ENCODE measurements at regions not wholly inside any gene's neighbourhood (a gene's known extent, or its start where the extent isn't known, plus 50 kb on each side); places are given as distances from the start of the nearest gene placed in this dataset.

GRCh38 chr10:123259081-123259480 is 104.9 kb downstream of the BUB3 start:
- Histone ChIP-seq H3K36me3 (no peaks in the 10 kb centered on the region), H3K4me1 (no peaks in the 10 kb centered on the region), H3K27ac (no peak overlapping the region), H3K9me3 (no peaks in the 10 kb centered on the region), H3K27me3 (no peaks in the 10 kb centered on the region), H3K4me3 (no peak overlapping the region)
- no peak for ATAC-seq
- no peak for TF ChIP-seq CTCF (IDR thresholded peaks at IDR 0.05)
- intact Hi-C loops (cut with DNase I), result no loop called here
- no peak for DNase-seq

- DNase-seq (no peak), ATAC-seq (no peak)
- no peaks in the 10 kb centered on the region for H3K9me3 ChIP-seq
- no peak for TF ChIP-seq CTCF (IDR thresholded peaks at IDR 0.05)
- H3K36me3 ChIP-seq, result no peaks in the 10 kb centered on the region
- no peak overlapping the region for H3K4me3 ChIP-seq
- no peak overlapping the region for H3K27ac ChIP-seq
- H3K4me1 ChIP-seq, result no peaks in the 10 kb centered on the region
- no peaks in the 10 kb centered on the region for H3K27me3 ChIP-seq
- intact Hi-C loops (cut with DNase I), result no loop called here
Measured at GRCh38 chr10:123259791-123260190, 105.6 kb downstream of the BUB3 start.

DNA sequence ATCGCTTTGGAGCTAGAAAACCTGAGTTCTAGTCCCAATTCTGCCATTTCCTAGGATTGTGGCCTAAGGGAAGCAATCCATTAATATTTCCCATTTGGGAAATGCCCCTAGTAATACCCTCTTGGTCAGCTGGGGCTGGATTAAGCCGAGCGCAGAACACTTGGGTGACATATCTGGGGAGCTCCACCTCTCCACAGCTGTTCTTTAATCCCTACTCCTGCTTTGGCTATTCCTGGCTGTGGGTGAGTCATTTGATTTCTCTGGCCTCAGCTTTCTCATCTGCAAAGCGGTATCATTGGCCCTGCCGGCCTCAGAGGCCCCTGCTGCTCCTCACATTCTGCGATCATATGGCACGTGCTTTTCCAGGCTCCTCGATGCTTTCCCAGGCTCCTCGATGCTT is 108.3 kb downstream of the BUB3 start:
- no peak overlapping the region for H3K4me3 ChIP-seq

GRCh38 chr10:123266971-123267370 is 112.8 kb downstream of the BUB3 start:
- H3K4me1 ChIP-seq, result no peaks in the 10 kb centered on the region
- H3K4me3 ChIP-seq, result no peak overlapping the region
- intact Hi-C loops (cut with DNase I), result no loop called here
- H3K9me3 ChIP-seq, result no peaks in the 10 kb centered on the region
- DNase-seq (no peak), ATAC-seq (no peak)
- TF ChIP-seq CTCF (IDR thresholded peaks at IDR 0.05), result no peak
- H3K27me3 ChIP-seq, result no peaks in the 10 kb centered on the region
- H3K36me3 ChIP-seq, result no peaks in the 10 kb centered on the region
- H3K27ac ChIP-seq, result no peak overlapping the region

More for the DNA sequence above, 108.3 kb downstream of the BUB3 start:
- no peak for TF ChIP-seq CTCF (IDR thresholded peaks at IDR 0.05)
- no peak overlapping the region for H3K27ac ChIP-seq
- DNase-seq, result no peak
- no peaks in the 10 kb centered on the region for H3K27me3 ChIP-seq
- ATAC-seq, result no peak
- H3K9me3 ChIP-seq, result no peaks in the 10 kb centered on the region
- intact Hi-C loops (cut with DNase I), result no loop called here
- no peaks in the 10 kb centered on the region for H3K36me3 ChIP-seq
- no peaks in the 10 kb centered on the region for H3K4me1 ChIP-seq

DNA sequence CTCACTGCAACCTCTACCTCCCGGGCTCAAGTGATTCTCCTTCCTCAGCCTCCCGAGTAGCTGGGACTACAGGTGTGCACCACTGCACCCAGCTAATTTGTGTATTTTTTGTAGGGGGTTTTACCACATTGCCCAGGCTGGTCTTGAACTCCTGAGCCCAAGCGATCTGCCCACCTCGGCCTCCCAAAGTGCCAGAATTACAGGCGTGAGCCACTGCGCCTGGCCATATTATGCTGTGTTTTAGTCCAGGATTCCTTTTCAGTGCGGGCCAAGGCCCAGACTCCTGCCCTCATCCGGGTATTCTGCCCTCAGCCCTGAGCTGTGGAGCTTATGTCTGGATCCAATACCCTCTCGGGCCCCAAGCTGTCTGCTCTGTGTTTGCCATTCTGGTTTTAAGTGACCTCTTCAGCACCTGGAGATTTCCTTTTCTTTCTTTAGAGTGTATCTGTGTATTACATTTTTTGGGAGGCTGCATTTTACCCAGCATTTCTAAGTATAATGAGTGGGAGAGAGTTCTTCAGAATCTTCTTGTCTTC is 114.9 kb downstream of the BUB3 start:
- no peaks in the 10 kb centered on the region for H3K36me3 ChIP-seq
- DNase-seq, result peak in 1 of 4 donors; percentile 5
- no peak overlapping the region for H3K4me3 ChIP-seq
- H3K9me3 ChIP-seq, result no peaks in the 10 kb centered on the region
- intact Hi-C loops (cut with DNase I), result no loop called here
- ATAC-seq, result peak; percentile 81
- H3K27ac ChIP-seq, result no peak overlapping the region
- peaks cover 5 to 9% of the 10 kb centered on the region in 2 donors for H3K27me3 ChIP-seq
- no peak for TF ChIP-seq CTCF (IDR thresholded peaks at IDR 0.05)
- no peaks in the 10 kb centered on the region for H3K4me1 ChIP-seq

Data from left lung (tissue), 4 donors.